Uterus (tissue), 2 donors: ENCODE measurements at regions not wholly inside any gene's neighbourhood (a gene's known extent, or its start where the extent isn't known, plus 50 kb on each side); places are given as distances from the start of the nearest gene placed in this dataset.

Source experiments
- POLR2A ChIP-seq, 2 donors: fragments of 450-650 bp; IDR thresholded peaks; one replicate each; pipeline ENCODE4 v1.6.1; 2016; ENCODE audit warnings: antibody characterized with exemption in 2 of 2, mild to moderate bottlenecking in 1 of 2, moderate library complexity in 1 of 2
- TF ChIP-seq, protein P1 (sequence below), 4 experiments: fragments of 200-600 bp in 2 of 4; fragments of 450-650 bp in 2 of 4; sonication (generic) in 2 of 4; IDR thresholded peaks; one replicate each; pipeline ENCODE4 v1.5.1; 2016 to 2019; ENCODE audit warnings: antibody characterized with exemption in 4 of 4, mild to moderate bottlenecking in 2 of 4, moderate library complexity in 1 of 4

DNA sequence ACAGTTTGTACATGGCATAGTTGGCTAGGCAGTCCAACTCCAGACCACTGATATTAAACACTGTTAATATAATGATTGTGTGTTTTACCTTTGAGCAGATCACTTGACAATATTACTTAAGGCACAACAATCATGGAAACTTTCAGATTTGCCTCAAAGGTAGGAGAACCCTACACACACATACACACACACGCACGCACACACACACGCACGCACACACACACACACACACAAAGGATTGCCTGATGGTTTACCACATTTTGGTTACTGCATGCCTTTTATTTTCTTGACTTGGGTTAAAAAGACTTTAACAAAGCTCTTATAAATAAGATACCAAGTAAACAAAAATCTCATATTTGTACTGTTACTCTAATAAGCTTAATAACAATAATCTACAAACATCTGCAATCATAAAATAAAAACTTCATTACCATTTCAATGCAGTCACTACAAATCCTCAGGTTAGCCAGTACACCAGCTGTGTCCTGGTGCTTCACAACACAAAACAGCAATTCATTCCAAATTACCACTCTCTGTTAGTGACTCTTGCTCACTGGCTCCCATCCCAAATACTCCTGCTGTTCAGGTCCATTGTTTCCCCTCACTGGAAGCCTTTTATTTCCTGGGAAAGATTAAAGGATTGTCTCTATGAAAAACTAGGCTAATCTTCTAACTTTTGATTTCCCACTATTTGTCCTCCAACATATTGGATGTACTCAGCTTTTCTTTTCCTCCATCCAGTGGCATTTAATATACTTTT is 175.2 kb upstream of the ATP2B1 start:
- no peak for TF ChIP-seq POLR2A (IDR thresholded peaks at IDR 0.05)
- TF ChIP-seq, protein P1, sequence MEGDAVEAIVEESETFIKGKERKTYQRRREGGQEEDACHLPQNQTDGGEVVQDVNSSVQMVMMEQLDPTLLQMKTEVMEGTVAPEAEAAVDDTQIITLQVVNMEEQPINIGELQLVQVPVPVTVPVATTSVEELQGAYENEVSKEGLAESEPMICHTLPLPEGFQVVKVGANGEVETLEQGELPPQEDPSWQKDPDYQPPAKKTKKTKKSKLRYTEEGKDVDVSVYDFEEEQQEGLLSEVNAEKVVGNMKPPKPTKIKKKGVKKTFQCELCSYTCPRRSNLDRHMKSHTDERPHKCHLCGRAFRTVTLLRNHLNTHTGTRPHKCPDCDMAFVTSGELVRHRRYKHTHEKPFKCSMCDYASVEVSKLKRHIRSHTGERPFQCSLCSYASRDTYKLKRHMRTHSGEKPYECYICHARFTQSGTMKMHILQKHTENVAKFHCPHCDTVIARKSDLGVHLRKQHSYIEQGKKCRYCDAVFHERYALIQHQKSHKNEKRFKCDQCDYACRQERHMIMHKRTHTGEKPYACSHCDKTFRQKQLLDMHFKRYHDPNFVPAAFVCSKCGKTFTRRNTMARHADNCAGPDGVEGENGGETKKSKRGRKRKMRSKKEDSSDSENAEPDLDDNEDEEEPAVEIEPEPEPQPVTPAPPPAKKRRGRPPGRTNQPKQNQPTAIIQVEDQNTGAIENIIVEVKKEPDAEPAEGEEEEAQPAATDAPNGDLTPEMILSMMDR (IDR thresholded peaks at IDR 0.05) = no peak
